K562 (cell line): ENCODE measurements at regions not wholly inside any gene's neighbourhood (a gene's known extent, or its start where the extent isn't known, plus 50 kb on each side); places are given as distances from the start of the nearest gene placed in this dataset.

Experiments
- ATAC-seq: fragments of 200-7000 bp; cut with Tn5 transposase; 3 replicates; pipeline ENCODE4 v1.9.1; 2020; ENCODE audit warnings: moderate library complexity
- BruUV-seq: library from RNA; stranded (reverse); fragments of 400-500 nt; replicated peaks from 2 replicates; lab custom pipeline; 2021; lab: Mats Ljungman, UMichigan
- CTCF ChIA-PET: fragments of 300-600 bp; formaldehyde crosslinking; extraction: SDS; loops from one replicate; lab custom pipeline; 2021; ENCODE audit warnings: low intra/inter-chr PET ratio; lab: Yijun Ruan, JAX
- POLR2A ChIA-PET: fragments of 300-600, 350-650 bp; sonication (Branson Sonifier 250); formaldehyde crosslinking; extraction: SDS; loops from one replicate; lab custom pipeline; 2021; ENCODE audit warnings: antibody characterized with exemption, inconsistent platforms; lab: Yijun Ruan, JAX
- DNase-seq, 4 experiments: peaks; one replicate each; pipeline versions ENCODE4 v3.0.0 to v3.0.0-alpha.2; 2011 to 2018; ENCODE audit warnings: low spot score in 3 of 4, mixed read lengths in 3 of 4; ENCODE audit errors: extremely low read depth in 1 of 4
- FAIRE-seq: peaks from 2 replicates; lab custom pipeline; 2011; peaks lifted over from hg19 to GRCh38; lab: Jason Lieb, UNC
- H2AFZ ChIP-seq: 2 replicates; pipeline ENCODE4 v1.6.0; 2011; ENCODE audit warnings: low read depth, low read length, control low read depth, inconsistent platforms
- H3K27ac ChIP-seq: fragments of 200-600 bp; 3 replicates; pipeline ENCODE4 v1.8.0; 2011; ENCODE audit warnings: low read depth, mild to moderate bottlenecking, control low read depth, inconsistent platforms, low read length, moderate library complexity, mixed read lengths; ENCODE audit errors: extremely low read depth
- H3K27me3 ChIP-seq, 2 experiments: fragments of 300-600 bp in 1 of 2; 2 replicates in 1 of 2; 3 replicates in 1 of 2; pipeline versions ENCODE4 v1.6.0 to v1.8.0; 2011; ENCODE audit warnings: inconsistent platforms in 2 of 2, low read length in 2 of 2, mild to moderate bottlenecking in 1 of 2, mixed read lengths in 1 of 2, moderate library complexity in 1 of 2; ENCODE audit not compliant: control insufficient read depth in 2 of 2, insufficient read depth in 2 of 2
- H3K36me3 ChIP-seq: fragments of 300-600 bp; 3 replicates; pipeline ENCODE4 v1.8.0; 2011; ENCODE audit warnings: mild to moderate bottlenecking, low read length, inconsistent platforms; ENCODE audit not compliant: control insufficient read depth, insufficient read depth
- H3K4me1 ChIP-seq, 2 experiments: fragments of 200-600 bp in 1 of 2; replicated peaks in 1 of 2; 2 replicates in 1 of 2; 3 replicates in 1 of 2; pipeline versions ENCODE4 v1.5.1 to v1.8.0; 2011; ENCODE audit warnings: inconsistent platforms in 2 of 2, low read length in 2 of 2, mild to moderate bottlenecking in 1 of 2, mixed read lengths in 1 of 2, moderate library complexity in 1 of 2; ENCODE audit not compliant: control insufficient read depth in 2 of 2, insufficient read depth in 2 of 2
- H3K4me2 ChIP-seq: 2 replicates; pipeline ENCODE4 v1.6.1; 2011; ENCODE audit warnings: low read length, control low read depth, inconsistent platforms, mixed read lengths; ENCODE audit not compliant: insufficient read depth
- H3K4me3 ChIP-seq: fragments of 200-600 bp; sonication (generic), shearing (Covaris generic); 2 replicates; pipeline ENCODE4 v1.5.1; 2016; ENCODE audit warnings: control low read depth, inconsistent platforms
- H3K79me2 ChIP-seq: fragments of 200-600 bp; 3 replicates; pipeline ENCODE4 v1.8.0; 2011; ENCODE audit warnings: low read length, inconsistent platforms; ENCODE audit not compliant: control insufficient read depth, insufficient read depth
- H3K9ac ChIP-seq, 2 experiments: 2 replicates each; pipeline versions ENCODE4 v1.6.0 to v1.6.1; 2011; ENCODE audit warnings: low read depth in 2 of 2, low read length in 2 of 2, control low read depth in 1 of 2, inconsistent platforms in 1 of 2, mild to moderate bottlenecking in 1 of 2, mixed read lengths in 1 of 2; ENCODE audit not compliant: insufficient read depth in 1 of 2
- H3K9me1 ChIP-seq: one replicate; pipeline ENCODE4 v1.6.0; 2011; ENCODE audit warnings: inconsistent platforms, mild to moderate bottlenecking, low read length, moderate library complexity; ENCODE audit not compliant: control insufficient read depth, insufficient read depth
- H3K9me3 ChIP-seq: replicated peaks from 2 replicates; pipeline ENCODE4 v1.5.1; 2011; ENCODE audit warnings: low read depth, low read length, inconsistent platforms; ENCODE audit not compliant: control insufficient read depth, insufficient read depth
- H4K20me1 ChIP-seq: replicated peaks from 2 replicates; pipeline ENCODE4 v1.6.1; 2011; ENCODE audit warnings: low read length, inconsistent platforms, mixed read lengths; ENCODE audit not compliant: control insufficient read depth, insufficient read depth
- BCL6 ChIP-seq: fragments of 250-450 bp; sonication (Bioruptor Pico); IDR thresholded peaks from 2 replicates; pipeline ENCODE4 v1.4.0; 2020
- SREBF1 ChIP-seq: fragments of 150-350 bp; IDR thresholded peaks from 2 replicates; pipeline ENCODE4 v1.6.1; 2014; ENCODE audit warnings: antibody characterized with exemption, low read depth, low read length, borderline replicate concordance
- ZNF224 ChIP-seq: sonication (generic); formaldehyde crosslinking; IDR thresholded peaks from 2 replicates; pipeline ENCODE4 v1.8.0; 2022; ENCODE audit warnings: mild to moderate bottlenecking, missing genetic modification reagents
- WGBS: fragments of 100-300 bp; shearing (Covaris generic); methylation state at CpG from one replicate; pipeline ENCODE4 v1.1.6; 2016; ENCODE audit warnings: low coverage, mixed read lengths; ENCODE audit not compliant: insufficient coverage; ENCODE audit errors: missing lambda C conversion rate; 5-methylcytosine and 5-hydroxymethylcytosine counted together
- in situ Hi-C: fragments of 300-500 bp; cut with MboI; formaldehyde crosslinking; loops from 4 replicates; pipeline ENCODE4 v1.15.0; 2018; ENCODE audit warnings: inconsistent platforms, mixed read lengths
- intact Hi-C: fragments of 100-400 bp; cut with micrococcal nuclease; formaldehyde crosslinking; loops from 2 replicates; pipeline ENCODE4 v1.14.2; 2022
- TF ChIP-seq, protein P1 (sequence below): fragments of 450-650 bp; IDR thresholded peaks from 2 replicates; pipeline ENCODE4 v1.6.1; 2017; ENCODE audit warnings: antibody characterized with exemption

DNA sequence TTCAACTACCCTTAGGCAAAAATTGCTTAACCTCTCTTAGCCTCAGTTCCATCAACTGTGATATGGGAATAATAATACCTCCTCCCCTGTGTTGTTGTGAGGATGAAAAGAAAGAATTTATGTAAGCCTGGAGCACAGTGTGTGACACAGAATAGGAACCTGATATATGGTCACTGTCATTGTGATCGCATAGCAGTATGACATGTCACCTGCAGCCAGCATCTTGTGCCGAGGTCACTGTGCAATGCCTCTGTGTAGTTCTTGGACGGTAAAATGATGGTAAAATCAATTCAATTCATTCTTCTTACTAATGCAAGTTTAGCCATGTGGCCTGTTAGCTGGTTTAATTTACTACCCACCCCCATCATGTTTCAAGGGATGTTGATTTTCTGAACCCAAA, 54.6 kb upstream of the GPR158 start:
- Histone ChIP-seq H3K9me3 (no peaks in the 10 kb centered on the region), H3K4me3 (no peak overlapping the region), H3K27me3 (peaks cover 0 to 4% of the 10 kb centered on the region in 2 experiments; a peak in 2 of 5 replicates), H4K20me1 (no peaks in the 10 kb centered on the region), H3K4me2 (no peak overlapping the region), H3K9ac (no peak overlapping the region), H2AFZ (no peak overlapping the region), H3K4me1 (peaks cover 0 to 10% of the 10 kb centered on the region in 2 experiments; a peak in 2 of 5 replicates), H3K79me2 (no peaks in the 10 kb centered on the region), H3K27ac (no peak overlapping the region), H3K36me3 (no peaks in the 10 kb centered on the region), H3K9me1 (no peaks in the 10 kb centered on the region)
- POLR2A ChIA-PET, result no interaction called here
- FAIRE-seq, result no peak
- CTCF ChIA-PET, result no interaction called here
- ATAC-seq, result no peak
- no TSS peak for BruUV-seq
- intact Hi-C loops (no loop called here), in situ Hi-C loops (no loop called here)
- no peak for DNase-seq
- no peak for TF ChIP-seq BCL6 (CRISPR knock-in tag)
- TF ChIP-seq ZNF224 (CRISPR knock-in tag), result no peak
- no peak for TF ChIP-seq SREBF1
- TF ChIP-seq, protein P1, sequence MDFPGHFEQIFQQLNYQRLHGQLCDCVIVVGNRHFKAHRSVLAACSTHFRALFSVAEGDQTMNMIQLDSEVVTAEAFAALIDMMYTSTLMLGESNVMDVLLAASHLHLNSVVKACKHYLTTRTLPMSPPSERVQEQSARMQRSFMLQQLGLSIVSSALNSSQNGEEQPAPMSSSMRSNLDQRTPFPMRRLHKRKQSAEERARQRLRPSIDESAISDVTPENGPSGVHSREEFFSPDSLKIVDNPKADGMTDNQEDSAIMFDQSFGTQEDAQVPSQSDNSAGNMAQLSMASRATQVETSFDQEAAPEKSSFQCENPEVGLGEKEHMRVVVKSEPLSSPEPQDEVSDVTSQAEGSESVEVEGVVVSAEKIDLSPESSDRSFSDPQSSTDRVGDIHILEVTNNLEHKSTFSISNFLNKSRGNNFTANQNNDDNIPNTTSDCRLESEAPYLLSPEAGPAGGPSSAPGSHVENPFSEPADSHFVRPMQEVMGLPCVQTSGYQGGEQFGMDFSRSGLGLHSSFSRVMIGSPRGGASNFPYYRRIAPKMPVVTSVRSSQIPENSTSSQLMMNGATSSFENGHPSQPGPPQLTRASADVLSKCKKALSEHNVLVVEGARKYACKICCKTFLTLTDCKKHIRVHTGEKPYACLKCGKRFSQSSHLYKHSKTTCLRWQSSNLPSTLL, result no peak
- TF ChIP-seq, all 486 proteins: peak for 0
- 17% methylated on average over 3 of the region's 3 CpGs for WGBS
